ENCODE measurements at regions not wholly inside any gene's neighbourhood (a gene's known extent, or its start where the extent isn't known, plus 50 kb on each side); places are given as distances from the start of the nearest gene placed in this dataset.
"Not testable (repeated sequence)": the region's sequence is repeated elsewhere in the genome, so short reads cannot be mapped to it uniquely, and the experiment has no call there.

DNA sequence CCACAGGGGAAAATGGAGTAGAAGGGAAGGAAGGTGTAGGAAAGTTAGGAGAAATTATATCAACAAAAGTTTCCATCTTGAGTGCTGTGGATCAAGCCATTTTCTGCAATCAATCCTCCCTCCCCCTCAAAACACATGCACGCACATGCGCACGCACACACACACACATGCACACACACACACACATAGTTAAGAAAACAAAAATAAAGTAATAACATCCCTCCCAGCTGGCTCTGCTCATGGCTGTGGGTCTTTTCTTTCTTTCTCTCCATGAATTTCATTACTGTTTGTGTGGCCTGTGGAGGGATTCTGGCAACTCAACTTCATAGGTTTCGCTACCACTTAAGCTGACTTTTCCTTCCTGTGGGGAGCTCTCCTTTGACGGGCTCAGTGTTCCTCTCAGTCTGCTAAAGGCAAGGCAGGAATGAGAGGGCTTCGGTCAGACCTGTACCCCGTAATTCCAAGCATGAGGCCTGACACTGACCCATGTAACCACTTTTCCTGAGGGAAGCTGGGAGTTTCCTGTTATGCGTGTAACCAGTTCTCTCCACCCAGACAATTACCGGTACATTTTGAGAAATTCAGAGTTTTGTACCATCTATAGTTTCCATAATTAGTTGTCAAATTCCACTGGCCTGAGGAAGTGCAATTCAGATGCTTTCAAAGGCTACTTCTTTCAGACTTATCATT lies 79.8 kb downstream of the ZNF92 start:
- FAIRE-seq = no peak

DNA sequence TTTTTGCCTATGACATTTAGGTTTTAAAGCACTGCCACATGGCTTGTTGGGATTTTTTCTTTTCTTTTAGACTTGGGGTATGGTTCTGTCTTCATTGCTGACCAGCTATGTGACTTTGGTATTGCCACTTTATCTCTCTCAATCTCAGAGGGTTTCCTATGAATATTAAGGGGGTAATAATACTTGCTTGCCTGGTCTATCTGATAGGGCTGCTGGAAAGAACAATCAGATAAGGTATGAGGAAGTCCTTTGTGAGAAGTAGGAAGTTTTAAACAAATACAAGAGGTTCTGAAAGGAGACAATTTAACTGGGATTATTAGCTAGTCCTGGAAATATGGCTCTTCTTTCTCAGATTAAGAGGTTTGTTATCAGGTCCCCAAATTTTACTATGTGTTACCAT lies 80.8 kb downstream of the ZNF92 start:
- no peak for FAIRE-seq

DNA sequence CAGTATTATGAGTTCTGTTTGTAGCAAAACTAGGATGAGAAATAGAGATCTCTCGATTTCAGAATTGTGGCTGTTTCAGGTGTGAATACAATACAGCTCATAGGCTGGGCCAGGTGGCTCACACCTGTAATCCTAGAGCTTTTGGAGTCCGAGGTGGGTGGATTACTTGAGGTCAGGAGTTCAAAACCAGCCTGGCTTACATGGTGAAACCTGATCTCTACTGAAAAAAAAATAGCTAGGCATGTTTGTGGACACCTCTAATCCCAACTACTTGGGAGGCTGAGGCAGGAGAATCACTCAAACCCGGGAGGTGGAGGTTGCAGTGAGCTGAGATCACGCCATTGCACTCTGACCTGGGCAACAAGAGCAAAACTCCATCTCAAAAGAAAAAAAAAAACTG lies 81.4 kb downstream of the ZNF92 start:
- not testable (repeated sequence) for FAIRE-seq

DNA sequence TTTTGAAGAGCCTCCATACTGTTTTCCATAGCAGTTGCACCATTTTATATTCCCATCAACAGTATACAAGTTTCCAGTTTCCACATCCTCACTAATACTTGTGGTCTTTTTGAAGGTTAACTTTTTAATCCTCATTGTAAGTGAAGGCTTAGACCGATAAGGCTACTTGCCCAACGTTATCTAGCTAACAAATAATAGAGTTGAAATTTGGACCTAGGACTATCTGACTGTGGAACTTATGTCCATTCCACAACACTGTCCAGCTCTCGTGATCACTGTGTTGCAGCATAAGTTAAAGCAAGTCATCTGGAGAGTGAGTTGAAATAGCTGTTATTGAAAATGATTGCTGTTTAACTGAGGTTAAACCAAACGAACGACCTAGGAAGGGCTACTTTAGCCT lies 84.0 kb downstream of the ZNF92 start:
- no peak for FAIRE-seq

DNA sequence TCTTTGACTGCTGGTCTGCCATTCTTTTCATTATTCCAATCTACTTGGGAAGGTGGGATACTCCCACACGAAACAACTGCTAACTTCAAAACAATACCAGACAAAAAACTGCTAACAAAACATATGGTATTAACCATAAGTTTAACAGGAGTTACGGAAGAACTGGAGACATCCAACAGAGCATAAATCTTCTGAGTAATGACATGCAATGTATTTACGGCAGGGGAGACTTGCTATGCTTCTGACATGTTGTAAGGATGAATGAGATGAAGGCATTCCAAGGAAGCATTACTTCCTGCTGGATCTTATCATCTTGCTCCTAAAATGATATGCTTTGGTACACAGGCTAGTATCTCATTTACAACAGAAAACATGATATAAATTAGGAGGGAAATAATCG lies 85.8 kb downstream of the ZNF92 start:
- FAIRE-seq = no peak

DNA sequence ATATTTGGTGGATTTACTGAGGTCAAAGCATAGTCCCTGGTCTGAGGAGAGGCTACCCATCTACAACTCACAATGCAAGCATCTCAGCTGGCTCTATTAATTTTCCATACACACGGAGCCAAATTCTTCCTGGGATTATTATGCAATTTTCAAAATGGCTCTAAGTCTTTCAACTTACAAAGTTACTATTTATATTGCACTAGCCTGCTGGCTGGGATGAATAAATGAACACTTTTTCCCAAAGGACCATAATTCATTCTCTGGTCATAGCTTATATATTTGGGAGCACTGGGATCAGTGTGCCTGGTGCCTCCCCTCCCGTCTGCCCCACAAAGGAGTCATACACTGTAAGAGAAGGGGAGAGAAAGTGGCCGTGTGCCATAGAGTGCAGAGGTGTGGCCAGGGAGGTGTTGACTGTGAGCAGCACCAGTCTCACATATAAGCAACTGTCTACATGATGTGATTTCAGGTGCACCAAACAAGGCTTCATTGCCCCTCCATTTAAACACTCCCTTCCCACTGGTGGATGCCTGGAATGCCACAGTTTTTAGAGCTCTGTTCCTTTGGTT lies 88.6 kb downstream of the ZNF92 start:
- FAIRE-seq = no peak

DNA sequence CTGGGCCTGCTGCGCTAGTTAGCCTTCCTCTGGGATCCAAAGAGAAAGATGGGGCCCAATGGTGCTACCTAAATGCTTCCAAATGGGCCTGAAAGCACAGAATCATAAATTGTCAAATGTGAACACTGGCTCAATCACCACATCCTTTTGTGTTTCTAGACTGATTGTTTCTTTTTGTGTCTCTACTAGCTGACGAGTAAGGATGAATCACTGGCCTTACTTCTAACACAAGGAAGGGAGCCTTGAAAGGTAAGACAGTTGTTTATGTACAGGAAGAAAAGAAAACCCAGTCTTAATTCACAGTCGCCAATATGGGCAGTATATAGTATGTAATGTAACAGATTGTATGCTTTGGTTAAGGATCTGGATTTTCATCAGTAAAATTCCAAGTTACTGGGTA lies 89.5 kb downstream of the ZNF92 start:
- no peak for FAIRE-seq

DNA sequence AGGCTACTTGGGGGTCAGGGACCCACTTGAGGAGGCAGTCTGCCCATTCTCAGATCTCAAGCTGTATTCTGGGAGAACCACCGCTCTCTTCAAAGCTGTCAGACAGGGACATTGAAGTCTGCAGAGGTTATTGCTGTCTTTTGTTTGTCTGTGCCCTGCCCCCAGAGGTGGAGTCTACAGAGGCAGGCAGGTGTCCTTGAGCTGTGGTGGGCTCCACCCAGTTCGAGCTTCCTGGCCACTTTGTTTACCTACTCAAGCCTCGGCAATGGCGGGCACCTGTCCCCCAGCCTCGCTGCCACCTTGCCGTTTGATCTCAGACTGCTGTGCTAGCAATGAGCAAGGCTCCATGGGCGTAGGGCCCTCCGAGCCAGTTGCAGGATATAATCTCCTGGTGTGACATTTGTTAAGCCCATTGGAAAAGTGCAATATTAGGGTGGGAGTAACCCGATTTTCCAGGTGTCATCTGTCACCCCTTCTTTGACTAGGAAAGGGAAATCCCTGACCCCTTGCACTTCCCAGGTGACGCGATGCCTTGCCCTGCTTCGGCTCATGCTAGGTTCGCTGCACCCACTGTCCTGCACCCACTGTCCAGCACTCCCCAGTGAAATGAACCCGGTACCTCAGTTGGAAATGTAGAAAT lies 96.4 kb downstream of the ZNF92 start:
- not testable (repeated sequence) for FAIRE-seq

DNA sequence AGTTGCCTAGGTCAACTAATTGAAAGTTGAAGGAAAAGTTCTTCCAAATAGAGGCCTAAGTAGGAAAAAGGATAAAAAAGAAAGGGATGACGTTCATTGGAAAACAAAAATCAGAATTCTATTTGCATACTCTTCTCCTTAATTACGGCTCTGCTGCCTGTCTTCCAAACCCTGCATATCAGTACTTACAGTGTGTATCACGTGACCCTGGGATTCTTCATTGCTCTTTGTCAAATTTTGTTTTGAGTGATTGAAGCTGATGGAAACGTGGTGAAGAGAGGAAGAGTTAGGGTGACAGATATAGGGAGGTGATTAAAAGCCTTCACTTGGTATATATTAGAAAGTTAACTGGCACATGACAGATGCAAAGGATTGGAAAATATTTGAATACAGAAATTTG lies 97.9 kb downstream of the ZNF92 start:
- no peak for FAIRE-seq

DNA sequence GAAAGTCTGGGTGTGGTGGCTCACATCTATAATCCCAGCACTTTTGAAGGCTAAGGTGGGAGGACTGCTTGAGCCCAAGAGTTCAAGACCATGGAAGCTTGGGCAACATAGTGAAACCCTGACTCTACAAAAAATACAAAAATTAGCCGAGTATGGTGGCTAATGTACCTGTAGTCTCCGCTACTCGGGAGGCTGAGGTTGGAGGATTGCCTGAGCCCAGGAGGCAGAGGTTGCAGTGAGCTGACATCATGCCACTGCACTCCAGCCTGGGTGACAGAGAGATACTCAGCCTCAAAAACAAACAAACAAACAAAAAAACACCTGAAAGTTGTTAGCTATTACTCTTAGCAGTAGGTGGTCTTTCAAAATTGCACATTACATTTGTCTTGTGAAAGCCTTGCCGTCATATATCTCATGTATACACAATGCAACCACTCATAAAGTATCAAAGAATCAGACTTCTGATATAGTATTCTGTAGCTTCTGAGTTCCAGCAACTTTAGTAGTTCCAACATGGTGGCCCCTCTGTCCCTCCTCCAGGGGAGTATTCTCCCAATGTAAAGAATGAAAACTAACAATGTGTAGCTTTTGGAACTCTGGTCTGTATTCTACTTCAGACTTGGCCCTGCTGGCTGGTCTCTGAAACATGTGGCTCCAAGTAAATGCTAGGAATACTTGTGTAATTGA lies 101.5 kb downstream of the ZNF92 start:
- no peak for FAIRE-seq

DNA sequence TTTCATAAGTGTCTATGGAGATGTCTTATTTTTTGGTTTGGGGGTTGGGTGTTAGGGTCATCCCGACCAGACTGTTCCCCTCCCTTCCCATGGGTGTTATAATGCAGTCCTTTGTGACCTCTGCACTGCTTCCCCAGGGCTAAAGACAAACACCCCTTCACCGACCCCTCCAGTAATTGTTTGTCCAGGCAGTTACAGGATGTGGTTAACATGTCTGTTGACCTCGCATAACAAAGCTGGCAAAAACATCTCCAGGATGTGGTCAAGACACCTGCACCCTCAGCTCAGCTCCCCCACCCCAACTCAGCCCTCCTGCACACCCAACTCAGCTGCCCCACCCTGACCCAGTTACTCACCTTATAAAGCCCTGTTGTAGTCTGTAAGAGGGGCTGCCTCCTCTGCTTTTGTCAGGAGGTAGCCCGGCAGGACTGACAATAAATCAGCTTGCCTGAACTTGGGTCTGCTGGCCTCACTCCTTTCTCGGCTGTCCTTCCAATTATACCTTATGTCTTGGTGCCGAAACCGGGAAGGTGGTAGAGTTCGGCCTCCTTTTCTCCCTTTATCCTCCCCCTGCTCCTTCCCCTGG lies 102.2 kb downstream of the ZNF92 start:
- FAIRE-seq = no peak

DNA sequence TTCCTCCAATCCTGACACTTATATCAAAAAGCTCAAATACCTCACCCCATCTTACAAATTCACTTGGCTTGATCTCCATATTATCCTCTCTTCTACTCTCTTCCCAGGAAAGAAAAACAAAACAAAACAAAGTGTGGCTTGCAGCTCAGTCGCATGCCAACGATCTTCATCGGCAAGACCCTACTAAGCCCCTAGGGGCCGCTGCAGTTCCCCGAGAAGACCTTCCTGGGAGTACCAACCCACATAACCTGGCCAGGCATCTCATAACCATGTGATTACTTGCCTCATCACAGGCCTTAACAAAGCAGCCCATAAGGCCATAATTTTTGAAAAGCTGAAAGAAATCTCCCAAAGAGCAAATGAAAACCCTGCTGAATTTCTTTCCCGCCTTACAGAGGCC lies 103.7 kb downstream of the ZNF92 start:
- FAIRE-seq = no peak

DNA sequence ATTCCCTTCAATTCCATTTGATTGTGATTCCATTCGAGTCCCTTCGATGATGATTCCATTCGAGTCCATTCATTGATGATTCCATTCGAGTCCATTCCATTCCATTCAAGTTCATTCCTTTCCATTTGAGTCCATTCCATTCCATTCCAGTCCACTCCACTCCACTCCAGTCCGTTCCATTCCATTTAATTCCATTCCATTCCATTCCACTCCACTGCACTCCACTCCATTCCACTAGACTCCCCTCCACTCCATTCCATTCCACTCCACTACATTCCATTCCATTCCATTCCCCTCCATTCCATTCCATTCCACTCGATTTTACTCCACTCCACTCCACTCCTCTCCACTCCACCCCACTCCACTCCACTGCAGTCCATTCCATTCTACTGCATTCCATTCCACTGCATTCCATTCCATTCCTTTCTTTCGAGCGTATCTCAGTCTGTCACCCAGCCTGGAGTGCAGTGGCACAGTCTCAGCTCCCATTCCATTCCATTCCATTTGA lies 115.7 kb downstream of the ZNF92 start:
- no peak for FAIRE-seq

DNA sequence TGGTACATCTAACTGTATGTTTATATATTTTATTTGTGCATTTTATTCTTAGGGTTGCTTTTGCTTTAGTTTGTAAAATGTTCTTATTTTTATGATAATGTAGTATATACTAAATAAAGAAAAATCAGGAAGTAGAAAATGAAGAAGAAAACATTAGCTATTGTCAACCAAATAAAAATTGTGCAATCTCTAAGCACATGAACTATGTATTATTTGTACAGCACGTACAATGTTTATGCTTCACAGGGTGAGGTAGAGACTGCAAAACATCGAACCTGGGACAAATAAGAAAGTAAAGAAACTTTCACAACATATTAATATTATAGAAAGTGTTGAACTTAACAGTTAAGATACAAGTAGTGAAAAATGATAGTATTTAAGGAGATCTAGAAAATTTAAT lies 123.0 kb downstream of the ZNF92 start:
- not testable (repeated sequence) for FAIRE-seq

DNA sequence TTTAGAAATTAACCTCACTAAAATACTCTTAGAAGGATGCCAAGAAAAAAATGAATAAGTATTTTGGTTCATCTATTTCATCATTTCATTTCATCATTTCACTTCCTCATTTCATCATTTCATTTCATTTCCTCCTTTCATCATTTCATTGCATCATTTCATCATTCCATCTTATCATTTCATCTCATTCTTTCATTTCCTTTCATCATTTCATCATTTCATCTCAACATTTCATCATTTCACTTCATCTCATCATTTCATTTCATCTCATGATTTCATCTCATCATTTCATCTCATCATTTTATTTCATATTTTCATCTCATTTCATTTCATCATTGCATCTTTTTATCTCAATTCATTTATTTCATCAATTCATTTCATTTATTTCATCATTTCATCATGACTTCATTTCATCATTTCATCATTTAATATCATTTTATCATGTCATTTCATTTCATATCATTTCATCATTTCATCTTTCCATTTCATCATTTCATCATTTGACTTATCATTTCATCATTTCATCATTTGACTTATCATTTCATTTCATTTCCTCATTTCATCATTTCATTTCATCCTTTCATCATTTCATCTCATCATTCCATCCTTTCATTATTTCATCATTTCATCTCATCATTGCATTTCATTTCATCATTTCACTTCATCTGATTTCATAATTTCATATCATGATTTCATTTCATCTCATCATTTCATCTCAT lies 129.9 kb downstream of the ZNF92 start:
- no peak for FAIRE-seq

DNA sequence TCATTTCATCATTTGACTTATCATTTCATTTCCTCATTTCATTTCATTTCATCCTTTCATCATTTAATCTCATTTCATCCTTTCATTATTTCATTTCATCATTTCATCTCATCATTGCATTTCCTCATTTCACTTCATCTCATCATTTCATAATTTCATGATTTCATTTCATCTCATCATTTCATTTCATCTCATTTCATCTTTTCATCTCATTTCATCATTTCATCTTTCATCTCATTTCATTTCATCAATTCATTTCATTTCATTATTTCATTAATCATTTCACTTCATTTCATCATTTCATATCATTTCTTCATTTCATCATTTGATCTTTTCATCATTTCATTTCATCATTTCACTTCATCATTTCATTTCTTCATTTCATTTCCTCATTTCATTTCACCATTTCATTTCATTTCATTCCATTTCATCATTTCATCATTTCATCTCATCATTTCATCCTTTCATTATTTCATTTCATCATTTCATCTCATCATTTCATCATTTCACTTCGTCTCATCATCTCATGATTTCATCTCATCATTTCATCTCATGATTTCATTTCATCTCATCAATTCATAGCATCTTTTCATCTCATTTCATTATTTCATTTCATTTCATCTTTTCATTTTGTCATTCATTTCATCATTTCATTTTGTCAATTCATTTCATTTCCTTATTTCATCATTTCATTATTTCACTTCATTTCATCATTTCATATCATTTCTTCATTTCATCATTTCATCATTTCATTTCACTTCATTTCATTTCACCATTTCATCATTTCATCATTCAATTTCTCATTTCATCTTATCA lies 131.1 kb downstream of the ZNF92 start:
- not testable (repeated sequence) for FAIRE-seq

DNA sequence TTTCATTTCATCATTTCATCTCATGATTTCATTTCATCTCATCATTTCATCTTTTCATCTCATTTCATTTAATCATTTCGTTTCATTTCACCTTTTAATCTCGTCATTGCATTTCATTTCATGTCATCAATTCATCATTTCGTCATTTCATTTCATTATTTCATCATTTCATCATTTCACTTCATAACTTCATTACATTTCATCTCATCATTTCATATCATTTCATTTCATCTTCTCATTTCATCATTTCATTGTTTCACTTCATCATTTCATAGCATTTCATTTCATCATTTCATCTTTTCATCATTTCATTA lies 131.6 kb downstream of the ZNF92 start:
- not testable (repeated sequence) for FAIRE-seq

DNA sequence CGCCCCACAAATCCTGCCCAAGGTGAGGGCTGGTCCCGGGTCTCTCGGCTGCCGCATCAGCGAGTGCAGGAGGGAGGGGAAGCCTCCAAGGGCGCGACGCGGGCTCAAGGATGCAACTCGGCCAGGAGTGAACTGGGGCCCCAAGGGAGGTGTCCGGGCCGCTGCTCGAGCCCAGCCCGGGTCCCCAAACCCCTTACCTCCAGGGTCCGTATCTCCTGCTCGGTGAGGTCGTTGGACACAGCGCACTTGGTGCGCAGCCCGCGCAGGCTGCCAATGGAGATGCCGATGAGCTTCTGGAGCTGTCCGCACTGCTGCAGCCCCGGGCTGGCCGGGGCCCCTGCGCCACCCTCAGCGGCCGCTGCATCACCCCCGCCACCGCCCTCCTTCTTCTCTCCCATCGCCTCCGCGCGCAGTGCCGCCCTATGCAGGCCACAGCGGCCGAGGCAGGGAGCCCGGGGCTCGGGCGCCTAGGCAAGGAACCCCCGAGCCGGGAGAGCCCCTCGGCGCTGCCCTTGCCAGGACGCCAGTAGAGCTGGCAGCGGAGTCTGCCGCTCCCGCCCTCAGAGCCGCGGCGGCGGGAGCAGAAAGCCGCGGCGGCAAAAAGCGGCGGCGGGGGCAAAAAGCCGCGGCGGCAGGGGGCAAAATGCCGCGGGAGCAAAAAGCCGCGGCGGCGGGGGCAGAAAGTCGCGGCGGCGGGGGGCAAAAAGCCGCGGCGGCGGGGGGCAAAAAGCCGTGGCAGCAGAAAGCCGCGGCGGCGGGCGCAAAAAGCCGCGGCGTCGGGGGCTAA lies 135.1 kb downstream of the ZNF92 start:
- FAIRE-seq = not testable (repeated sequence)

DNA sequence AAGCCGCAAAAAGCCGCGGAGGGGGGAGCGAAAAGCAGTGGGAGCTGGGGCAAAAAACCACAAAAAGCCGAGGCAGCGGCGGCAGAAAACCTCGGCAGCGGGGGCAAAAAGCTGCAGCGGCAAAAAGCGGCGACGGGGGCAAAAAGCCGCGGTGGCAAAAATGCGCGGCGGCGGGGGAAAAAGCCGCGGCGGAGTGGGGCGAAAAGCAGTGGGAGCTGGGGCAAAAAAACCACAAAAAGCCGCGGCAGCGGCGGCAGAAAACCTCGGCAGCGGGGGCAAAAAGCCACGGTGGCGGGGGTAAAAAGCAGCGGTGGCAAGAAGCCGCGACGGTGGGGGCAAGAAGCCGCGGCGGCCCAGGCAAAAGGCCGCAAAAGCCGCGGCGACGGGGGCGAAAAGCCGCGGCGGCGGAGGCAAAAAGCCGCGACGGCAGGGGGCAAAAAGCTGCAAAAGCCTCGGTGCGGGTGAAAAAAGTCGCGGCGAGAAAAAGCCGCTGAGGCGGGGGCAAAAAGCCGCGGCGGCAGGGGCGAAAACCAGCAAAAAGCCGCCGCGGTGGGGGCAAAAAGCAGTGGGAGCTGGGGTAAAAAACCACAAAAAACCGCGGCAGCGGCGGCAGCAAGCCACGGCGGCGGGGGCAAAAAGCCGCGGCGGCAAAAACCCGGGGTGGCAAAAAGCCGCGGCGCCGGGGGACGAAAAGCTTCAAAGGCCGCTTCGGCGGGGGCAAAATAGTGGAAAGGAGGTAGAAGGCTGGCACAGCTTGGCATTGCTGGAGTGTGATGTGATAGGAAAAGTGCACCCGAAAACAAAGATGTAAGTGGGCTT lies 135.9 kb downstream of the ZNF92 start:
- no peak for FAIRE-seq

DNA sequence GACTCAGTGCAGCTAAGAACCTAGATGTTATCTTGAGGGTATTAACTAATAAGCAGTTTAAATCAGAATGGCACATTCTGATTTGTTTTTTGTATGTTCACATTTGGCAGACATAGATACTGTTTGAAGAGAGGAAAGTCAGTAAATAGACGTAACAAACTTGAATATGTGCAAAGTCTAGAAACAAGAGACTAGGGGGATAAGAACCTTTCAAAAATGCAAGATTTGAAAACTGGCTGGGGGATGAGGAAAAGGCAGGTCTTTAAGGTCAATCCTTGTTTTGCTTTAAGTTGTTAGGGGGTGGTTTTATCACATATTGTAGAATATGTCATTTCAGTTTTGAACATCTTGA lies 136.5 kb downstream of the ZNF92 start:
- FAIRE-seq = not testable (repeated sequence)
